GM12875 (cell line): ENCODE measurements at regions not wholly inside any gene's neighbourhood (a gene's known extent, or its start where the extent isn't known, plus 50 kb on each side); places are given as distances from the start of the nearest gene placed in this dataset.

ENCODE experiments used
- H3K4me3 ChIP-seq: one replicate; pipeline ENCODE4 v1.5.1; 2011; ENCODE audit warnings: low read depth, low read length, control low read depth
- TF ChIP-seq, protein P1 (sequence below): IDR thresholded peaks from 2 replicates; pipeline ENCODE4 v1.5.1; 2011; ENCODE audit warnings: low read depth, mild to moderate bottlenecking, control low read depth, inconsistent platforms, low read length, moderate library complexity, borderline replicate concordance; ENCODE audit not compliant: insufficient read depth

DNA sequence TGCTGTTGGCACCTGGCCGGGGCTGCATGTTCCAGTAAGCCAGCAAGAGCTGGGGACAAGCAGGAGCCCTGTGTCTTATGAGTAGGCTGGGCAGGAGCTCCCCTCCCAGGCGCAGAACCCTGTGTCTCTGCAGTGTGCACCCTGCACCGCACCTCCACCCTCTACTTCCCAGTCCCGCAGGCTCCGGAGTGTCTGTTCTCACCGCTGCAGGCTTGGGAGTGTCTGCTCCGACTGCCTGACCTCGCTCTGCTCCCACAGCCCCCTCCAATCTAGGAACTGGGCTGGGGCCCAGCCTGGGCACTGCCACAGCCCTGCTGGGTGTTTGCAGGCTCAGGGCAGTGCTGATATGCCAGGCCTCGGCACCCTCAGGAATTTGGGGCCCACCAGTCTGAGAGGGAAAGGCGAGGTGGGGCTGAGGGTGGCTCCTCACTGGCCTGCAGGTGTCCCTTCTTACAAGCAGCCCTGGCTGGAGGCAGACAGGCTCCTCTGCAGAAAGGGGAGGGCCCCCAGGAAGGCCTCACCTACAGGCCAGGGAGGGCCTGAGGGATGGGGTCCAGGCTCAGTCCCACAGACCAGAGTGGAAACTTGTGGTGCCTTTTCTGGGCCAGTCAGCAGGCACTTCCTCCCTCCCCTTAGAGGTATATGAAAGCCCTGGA is 871.6 kb upstream of the GJE1 start:
- TF ChIP-seq, protein P1, sequence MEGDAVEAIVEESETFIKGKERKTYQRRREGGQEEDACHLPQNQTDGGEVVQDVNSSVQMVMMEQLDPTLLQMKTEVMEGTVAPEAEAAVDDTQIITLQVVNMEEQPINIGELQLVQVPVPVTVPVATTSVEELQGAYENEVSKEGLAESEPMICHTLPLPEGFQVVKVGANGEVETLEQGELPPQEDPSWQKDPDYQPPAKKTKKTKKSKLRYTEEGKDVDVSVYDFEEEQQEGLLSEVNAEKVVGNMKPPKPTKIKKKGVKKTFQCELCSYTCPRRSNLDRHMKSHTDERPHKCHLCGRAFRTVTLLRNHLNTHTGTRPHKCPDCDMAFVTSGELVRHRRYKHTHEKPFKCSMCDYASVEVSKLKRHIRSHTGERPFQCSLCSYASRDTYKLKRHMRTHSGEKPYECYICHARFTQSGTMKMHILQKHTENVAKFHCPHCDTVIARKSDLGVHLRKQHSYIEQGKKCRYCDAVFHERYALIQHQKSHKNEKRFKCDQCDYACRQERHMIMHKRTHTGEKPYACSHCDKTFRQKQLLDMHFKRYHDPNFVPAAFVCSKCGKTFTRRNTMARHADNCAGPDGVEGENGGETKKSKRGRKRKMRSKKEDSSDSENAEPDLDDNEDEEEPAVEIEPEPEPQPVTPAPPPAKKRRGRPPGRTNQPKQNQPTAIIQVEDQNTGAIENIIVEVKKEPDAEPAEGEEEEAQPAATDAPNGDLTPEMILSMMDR = no peak
- H3K4me3 ChIP-seq = no peak overlapping the region

DNA sequence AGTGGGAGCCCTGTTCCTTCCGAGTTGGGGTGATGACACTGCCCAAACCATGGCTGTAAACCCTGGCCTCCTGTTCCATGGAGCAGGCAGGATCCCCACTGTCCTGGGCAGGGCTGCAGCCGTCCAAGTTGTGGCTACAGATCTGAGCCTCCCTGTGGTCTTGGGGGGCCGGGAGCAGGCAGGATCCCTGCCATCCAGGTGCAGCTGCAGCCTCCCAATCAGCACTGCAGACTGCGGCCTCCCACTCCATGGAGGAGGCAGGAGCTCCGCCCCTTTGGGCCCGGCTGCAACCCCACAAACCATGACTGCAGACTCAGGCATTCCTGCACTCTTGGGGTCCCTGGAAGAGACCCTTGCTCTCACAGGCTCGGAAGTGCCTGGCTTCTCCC is 872.1 kb upstream of the GJE1 start:
- TF ChIP-seq, protein P1 = no peak
- no peak overlapping the region for H3K4me3 ChIP-seq

DNA sequence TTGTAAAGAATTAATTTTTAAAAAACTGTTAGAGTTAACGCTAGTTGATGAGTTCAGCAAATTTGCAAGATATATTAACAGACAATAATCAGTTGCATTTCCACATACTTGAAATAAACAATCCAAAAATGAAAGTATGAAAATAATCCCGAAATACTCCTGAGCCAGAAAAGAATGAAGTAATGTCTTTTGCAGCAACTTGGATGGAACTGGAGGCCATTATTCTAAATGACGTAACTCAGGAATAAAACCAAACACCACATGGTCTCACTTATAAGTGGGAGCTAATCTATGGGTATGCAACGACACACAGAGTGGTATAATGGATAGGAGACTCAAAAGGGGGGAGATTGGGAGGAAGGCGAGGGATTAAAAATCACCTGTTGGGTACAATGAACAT is 872.9 kb upstream of the GJE1 start:
- TF ChIP-seq, protein P1 = no peak
- no peak overlapping the region for H3K4me3 ChIP-seq

DNA sequence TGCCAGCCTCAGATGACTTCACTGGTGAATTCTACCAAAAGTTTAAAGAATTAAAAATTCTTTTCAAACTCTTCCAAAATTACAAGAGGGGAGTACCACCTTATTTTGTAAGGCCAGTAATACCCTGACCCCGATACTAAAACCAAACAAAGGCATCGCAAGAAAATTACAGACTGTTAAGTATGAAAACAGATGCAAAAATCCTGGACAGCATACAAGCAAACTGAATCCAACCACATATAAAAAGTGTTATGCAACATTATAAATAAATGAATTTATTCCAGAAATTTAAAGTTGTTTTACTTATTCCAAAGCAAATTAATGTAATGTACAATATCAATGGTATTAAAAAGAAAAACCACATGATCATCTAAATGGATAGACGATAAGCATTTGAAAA is 873.6 kb upstream of the GJE1 start:
- H3K4me3 ChIP-seq = no peak overlapping the region
- TF ChIP-seq, protein P1 = no peak

DNA sequence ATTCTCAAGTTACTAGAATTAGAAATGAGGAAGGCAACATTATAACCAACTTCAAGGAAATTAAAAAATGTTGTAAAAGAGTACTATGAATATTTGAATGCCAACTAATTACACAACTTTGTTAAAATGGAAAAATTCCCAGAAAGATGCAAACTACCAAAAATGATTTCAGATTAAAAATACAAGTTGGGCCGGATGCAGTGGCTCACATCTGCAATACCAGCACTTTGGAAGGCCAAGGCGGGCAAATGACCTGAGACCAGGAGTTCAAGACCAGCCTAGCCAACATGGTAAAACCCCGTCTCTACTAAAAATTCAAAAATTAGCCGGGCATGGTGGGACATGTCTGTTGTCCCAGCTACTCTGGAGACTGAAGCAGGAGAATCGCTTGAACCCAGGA is 874.2 kb upstream of the GJE1 start:
- H3K4me3 ChIP-seq = no peak overlapping the region
- TF ChIP-seq, protein P1 = no peak

DNA sequence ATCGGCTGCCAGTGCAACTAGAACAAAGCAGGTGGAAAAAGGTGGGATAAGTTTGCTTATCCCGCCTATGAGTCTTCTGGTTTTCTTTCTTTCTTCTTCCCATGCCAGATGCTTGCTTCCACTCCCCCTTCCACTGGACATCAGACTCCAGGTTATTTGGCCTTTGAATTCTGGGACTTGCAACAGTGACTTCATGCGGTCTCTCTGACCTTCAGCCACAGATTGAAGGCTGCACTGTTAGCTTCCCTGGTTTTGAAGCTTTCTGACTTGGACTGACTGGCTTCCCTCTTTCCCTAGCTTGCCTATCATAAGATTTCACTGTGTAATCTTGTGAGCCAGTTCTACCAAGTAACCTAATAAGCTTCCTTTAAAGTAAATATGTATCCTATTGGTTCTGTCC is 878.4 kb upstream of the GJE1 start:
- no peak overlapping the region for H3K4me3 ChIP-seq
- TF ChIP-seq, protein P1 = no peak

DNA sequence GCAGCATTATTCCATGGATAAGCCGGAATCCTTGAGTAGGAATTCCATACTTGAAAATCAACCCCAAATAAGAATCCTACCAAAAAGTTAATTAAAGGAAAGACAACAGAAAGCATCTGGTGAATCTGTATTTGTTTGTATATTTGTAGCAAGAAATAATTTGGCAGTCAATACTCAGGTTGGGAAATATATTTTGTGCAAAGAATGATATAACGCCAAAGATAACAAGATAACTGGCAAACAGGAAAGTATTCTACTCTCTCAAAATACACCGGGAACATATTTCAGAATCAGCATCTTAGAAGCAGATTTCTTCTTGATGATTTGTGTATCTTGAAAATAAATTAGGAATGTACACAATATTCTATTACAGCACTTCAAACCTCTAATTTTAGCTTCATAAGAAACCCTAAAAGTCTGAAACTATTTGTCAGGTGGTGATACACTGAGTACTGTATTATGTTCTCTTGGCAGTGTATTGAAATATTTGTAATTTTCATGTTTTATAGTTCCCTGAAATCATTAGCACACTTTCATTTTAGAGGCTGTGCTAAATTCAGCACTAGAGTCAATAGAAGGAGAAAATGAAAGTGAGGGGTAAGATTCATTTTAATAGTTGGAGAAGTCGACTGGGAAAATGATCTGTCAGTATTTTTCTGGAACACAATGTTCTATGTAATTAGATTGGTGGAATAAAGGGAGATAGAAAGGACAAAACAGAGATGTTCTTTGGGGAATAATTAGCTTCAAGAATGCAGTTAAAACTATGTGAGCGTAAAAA is 879.7 kb upstream of the GJE1 start:
- no peak overlapping the region for H3K4me3 ChIP-seq
- TF ChIP-seq, protein P1 = no peak
